Endothelial cell (in vitro differentiated cells): ENCODE measurements at regions not wholly inside any gene's neighbourhood (a gene's known extent, or its start where the extent isn't known, plus 50 kb on each side); places are given as distances from the start of the nearest gene placed in this dataset.

Experiments
- DNase-seq: peaks from one replicate; pipeline ENCODE4 v3.0.0; 2021; ENCODE audit warnings: low spot score
- H3K27ac Mint-ChIP-seq: one replicate; pipeline ENCODE4 v1.8.0; 2021; ENCODE audit warnings: mixed read lengths, inconsistent platforms; ENCODE audit not compliant: unreplicated experiment
- H3K27me3 Mint-ChIP-seq: one replicate; pipeline ENCODE4 v1.8.0; 2021; ENCODE audit warnings: mild to moderate bottlenecking, moderate library complexity, mixed read lengths, inconsistent platforms; ENCODE audit not compliant: unreplicated experiment
- H3K36me3 Mint-ChIP-seq: one replicate; pipeline ENCODE4 v1.8.0; 2021; ENCODE audit warnings: mild to moderate bottlenecking, low read depth, mixed read lengths, inconsistent platforms; ENCODE audit not compliant: unreplicated experiment
- H3K4me1 Mint-ChIP-seq: one replicate; pipeline ENCODE4 v1.8.0; 2021; ENCODE audit warnings: mild to moderate bottlenecking, mixed read lengths, inconsistent platforms; ENCODE audit not compliant: unreplicated experiment
- H3K4me3 Mint-ChIP-seq: one replicate; pipeline ENCODE4 v1.8.0; 2021; ENCODE audit warnings: mild to moderate bottlenecking, mixed read lengths, inconsistent platforms; ENCODE audit not compliant: unreplicated experiment
- H3K9me3 Mint-ChIP-seq: one replicate; pipeline ENCODE4 v1.8.0; 2021; ENCODE audit warnings: mixed read lengths, inconsistent platforms; ENCODE audit not compliant: unreplicated experiment
- CTCF ChIP-seq: fragments of 200-600 bp; sonication (generic); IDR thresholded peaks from one replicate; pipeline ENCODE4 v1.5.0; 2021; ENCODE audit warnings: antibody characterized with exemption; ENCODE audit not compliant: unreplicated experiment

GRCh38 chr5:167992868-167993267 is 298.6 kb upstream of the WWC1 start:
- Mint-ChIP-seq H3K27me3 (no peaks in the 10 kb centered on the region), H3K27ac (no peak overlapping the region), H3K4me3 (no peak overlapping the region), H3K4me1 (peaks cover 7% of the 10 kb centered on the region), H3K9me3 (no peaks in the 10 kb centered on the region), H3K36me3 (no peaks in the 10 kb centered on the region)
- TF ChIP-seq CTCF, result no peak
- no peak for DNase-seq

- TF ChIP-seq CTCF, result no peak
- Mint-ChIP-seq H3K4me1 (peaks cover 7% of the 10 kb centered on the region), H3K27ac (no peak overlapping the region), H3K9me3 (no peaks in the 10 kb centered on the region), H3K27me3 (no peaks in the 10 kb centered on the region), H3K36me3 (no peaks in the 10 kb centered on the region), H3K4me3 (no peak overlapping the region)
- no peak for DNase-seq
Observed at GRCh38 chr5:167993771-167994170, 297.7 kb upstream of the WWC1 start.

GRCh38 chr5:167995844-167996425 is 295.5 kb upstream of the WWC1 start:
- peaks cover 3% of the 10 kb centered on the region for H3K4me1 Mint-ChIP-seq
- no peak for DNase-seq

GRCh38 chr5:167998148-167998767 is 293.2 kb upstream of the WWC1 start:
- no peaks in the 10 kb centered on the region for H3K9me3 Mint-ChIP-seq
- no peaks in the 10 kb centered on the region for H3K27me3 Mint-ChIP-seq
- H3K4me1 Mint-ChIP-seq, result no peaks in the 10 kb centered on the region
- no peak overlapping the region for H3K4me3 Mint-ChIP-seq
- H3K36me3 Mint-ChIP-seq, result no peaks in the 10 kb centered on the region
- H3K27ac Mint-ChIP-seq, result no peak overlapping the region
- TF ChIP-seq CTCF, result no peak
- DNase-seq, result no peak

More at GRCh38 chr5:167995844-167996425, 295.5 kb upstream of the WWC1 start:
- H3K9me3 Mint-ChIP-seq, result no peaks in the 10 kb centered on the region
- no peaks in the 10 kb centered on the region for H3K36me3 Mint-ChIP-seq
- no peak for TF ChIP-seq CTCF
- H3K27ac Mint-ChIP-seq, result no peak overlapping the region
- no peak overlapping the region for H3K4me3 Mint-ChIP-seq
- H3K27me3 Mint-ChIP-seq, result no peaks in the 10 kb centered on the region

- H3K4me1 Mint-ChIP-seq, result no peaks in the 10 kb centered on the region
- no peaks in the 10 kb centered on the region for H3K9me3 Mint-ChIP-seq
- H3K36me3 Mint-ChIP-seq, result no peaks in the 10 kb centered on the region
- H3K27me3 Mint-ChIP-seq, result no peaks in the 10 kb centered on the region
- DNase-seq, result no peak
- H3K27ac Mint-ChIP-seq, result no peak overlapping the region
- no peak for TF ChIP-seq CTCF
- no peak overlapping the region for H3K4me3 Mint-ChIP-seq
Observed at GRCh38 chr5:167999182-167999581, 292.3 kb upstream of the WWC1 start.
